A549 (cell line): ENCODE measurements at regions not wholly inside any gene's neighbourhood (a gene's known extent, or its start where the extent isn't known, plus 50 kb on each side); places are given as distances from the start of the nearest gene placed in this dataset.
"Not testable (repeated sequence)": the region's sequence is repeated elsewhere in the genome, so short reads cannot be mapped to it uniquely, and the experiment has no call there.

Experiments
- BHLHE40 ChIP-seq: IDR thresholded peaks from 2 replicates; pipeline ENCODE4 v1.6.1; 2012; ENCODE audit warnings: low read depth, low read length, inconsistent platforms
- CBX2 ChIP-seq: fragments of 200-600 bp; sonication (generic); IDR thresholded peaks from 2 replicates; pipeline ENCODE4 v1.6.1; 2016; ENCODE audit warnings: low read depth, mild to moderate bottlenecking, borderline replicate concordance
- CBX8 ChIP-seq: fragments of 200-600 bp; sonication (generic); IDR thresholded peaks from 2 replicates; pipeline ENCODE4 v1.6.1; 2016
- CHD2 ChIP-seq: fragments of 150-350 bp; IDR thresholded peaks from 2 replicates; pipeline ENCODE4 v1.6.1; 2014; ENCODE audit warnings: low read length; ENCODE audit not compliant: partially characterized antibody
- CTCF ChIP-seq: fragments of >200 bp; sonication (Bioruptor Twin); formaldehyde crosslinking; IDR thresholded peaks from 3 replicates; pipeline ENCODE4 v1.5.1; 2016
- ELK1 ChIP-seq: fragments of 150-350 bp; IDR thresholded peaks from 2 replicates; pipeline ENCODE4 v1.6.1; 2014; ENCODE audit warnings: low read depth, mild to moderate bottlenecking, low read length
- EP300 ChIP-seq, 2 experiments: fragments of >200 bp; sonication (Bioruptor Twin); formaldehyde crosslinking; IDR thresholded peaks; 2 replicates in 1 of 2; 3 replicates in 1 of 2; pipeline ENCODE4 v1.6.1; 2016 to 2017
- JUNB ChIP-seq: fragments of >200 bp; sonication (Bioruptor Twin); formaldehyde crosslinking; IDR thresholded peaks from 2 replicates; pipeline ENCODE4 v1.6.1; 2016
- POLR2A ChIP-seq: IDR thresholded peaks from 2 replicates; pipeline ENCODE4 v1.6.1; 2012; ENCODE audit warnings: mild to moderate bottlenecking, low read length
- REST ChIP-seq: fragments of 200-600 bp; sonication (generic); IDR thresholded peaks from 2 replicates; pipeline ENCODE4 v1.6.1; 2016; ENCODE audit warnings: antibody characterized with exemption, mild to moderate bottlenecking, moderate library complexity
- RFX5 ChIP-seq: fragments of 450-650 bp; IDR thresholded peaks from 2 replicates; pipeline ENCODE4 v1.7.1; 2014; ENCODE audit warnings: antibody characterized with exemption, mild to moderate bottlenecking, moderate library complexity

- TF ChIP-seq JUNB; CTCF; ELK1; POLR2A; CHD2; BHLHE40; RFX5; EP300 (IDR thresholded peaks at IDR 0.05); REST; CBX8; CBX2: not testable (repeated sequence)
Measured at GRCh38 chr9:42286145-42286845, 102.8 kb downstream of the SPATA31A6 start.
